ENCODE measurements at regions not wholly inside any gene's neighbourhood (a gene's known extent, or its start where the extent isn't known, plus 50 kb on each side); places are given as distances from the start of the nearest gene placed in this dataset.

DNA sequence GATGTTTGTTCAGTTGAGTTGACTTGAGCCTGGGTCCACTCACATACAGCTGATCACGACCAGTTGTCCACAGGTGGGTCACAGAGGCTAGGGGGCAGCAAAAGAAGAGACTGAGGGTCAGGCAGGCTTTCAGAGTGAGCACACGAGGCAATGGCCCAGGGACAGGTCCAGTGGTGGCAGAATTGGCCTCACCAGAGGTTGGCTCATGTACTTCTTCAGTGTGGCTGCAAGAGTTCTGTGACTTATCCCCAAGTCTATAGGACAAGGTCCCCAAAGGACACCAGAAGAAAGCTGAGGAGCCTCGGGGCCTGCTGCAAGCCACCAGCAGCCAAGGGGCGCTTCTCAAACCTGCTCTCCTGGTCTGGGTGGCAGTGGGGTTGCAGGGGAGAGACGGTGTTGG, 219.8 kb downstream of the TFCP2L1 start:
- TF ChIP-seq, protein P1, sequence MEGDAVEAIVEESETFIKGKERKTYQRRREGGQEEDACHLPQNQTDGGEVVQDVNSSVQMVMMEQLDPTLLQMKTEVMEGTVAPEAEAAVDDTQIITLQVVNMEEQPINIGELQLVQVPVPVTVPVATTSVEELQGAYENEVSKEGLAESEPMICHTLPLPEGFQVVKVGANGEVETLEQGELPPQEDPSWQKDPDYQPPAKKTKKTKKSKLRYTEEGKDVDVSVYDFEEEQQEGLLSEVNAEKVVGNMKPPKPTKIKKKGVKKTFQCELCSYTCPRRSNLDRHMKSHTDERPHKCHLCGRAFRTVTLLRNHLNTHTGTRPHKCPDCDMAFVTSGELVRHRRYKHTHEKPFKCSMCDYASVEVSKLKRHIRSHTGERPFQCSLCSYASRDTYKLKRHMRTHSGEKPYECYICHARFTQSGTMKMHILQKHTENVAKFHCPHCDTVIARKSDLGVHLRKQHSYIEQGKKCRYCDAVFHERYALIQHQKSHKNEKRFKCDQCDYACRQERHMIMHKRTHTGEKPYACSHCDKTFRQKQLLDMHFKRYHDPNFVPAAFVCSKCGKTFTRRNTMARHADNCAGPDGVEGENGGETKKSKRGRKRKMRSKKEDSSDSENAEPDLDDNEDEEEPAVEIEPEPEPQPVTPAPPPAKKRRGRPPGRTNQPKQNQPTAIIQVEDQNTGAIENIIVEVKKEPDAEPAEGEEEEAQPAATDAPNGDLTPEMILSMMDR (IDR thresholded peaks at IDR 0.05; ENCODE audit: insufficient read depth, low read depth, low read length) = no peak
- TF ChIP-seq EZH2 (IDR thresholded peaks at IDR 0.05; ENCODE audit: insufficient read depth, low read length) = no peak
